NB4 (cell line): ENCODE measurements at regions not wholly inside any gene's neighbourhood (a gene's known extent, or its start where the extent isn't known, plus 50 kb on each side); places are given as distances from the start of the nearest gene placed in this dataset.

Experiments
- MYC ChIP-seq: IDR thresholded peaks from 2 replicates; pipeline ENCODE4 v1.6.1; 2011; ENCODE audit warnings: low read depth, low read length
- POLR2A ChIP-seq: IDR thresholded peaks from 2 replicates; pipeline ENCODE4 v1.6.1; 2011; ENCODE audit warnings: mild to moderate bottlenecking; ENCODE audit not compliant: insufficient read length; ENCODE audit errors: extremely low read depth
- TF ChIP-seq, protein P1 (sequence below): IDR thresholded peaks from 2 replicates; pipeline ENCODE4 v1.6.1; 2011; ENCODE audit warnings: low read depth, low read length
- TF ChIP-seq, protein P2 (sequence below): IDR thresholded peaks from one replicate; pipeline ENCODE4 v1.5.1; 2012; ENCODE audit warnings: low read depth, low read length

DNA sequence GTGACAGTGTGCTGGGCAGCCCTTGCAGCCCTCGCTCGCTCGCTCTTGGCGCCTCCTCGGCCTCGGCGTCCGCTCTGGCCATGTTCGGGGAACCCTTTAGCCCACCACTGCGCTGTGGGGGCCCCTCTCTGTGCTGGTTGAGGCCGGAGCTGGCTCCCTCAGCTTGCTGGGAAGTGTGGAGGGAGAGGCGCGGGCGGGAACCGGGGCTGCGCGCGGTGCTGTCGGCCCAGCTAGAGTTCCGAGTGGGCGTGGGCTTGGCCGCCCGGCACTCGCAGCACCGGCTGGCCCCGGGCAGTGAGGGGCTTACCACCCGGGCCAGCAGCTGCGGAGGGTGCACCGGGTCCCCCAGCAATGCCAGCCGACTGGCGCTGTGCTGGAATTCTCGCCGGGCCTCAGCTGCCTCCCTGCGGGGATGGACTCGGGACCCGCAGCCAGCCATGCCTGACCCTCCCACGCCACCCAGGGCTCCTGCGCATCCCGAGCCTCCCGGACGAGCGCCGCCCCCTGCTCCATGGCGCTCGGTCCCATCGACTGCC lies 770.1 kb upstream of the GALNTL6 start:
- TF ChIP-seq, protein P1, sequence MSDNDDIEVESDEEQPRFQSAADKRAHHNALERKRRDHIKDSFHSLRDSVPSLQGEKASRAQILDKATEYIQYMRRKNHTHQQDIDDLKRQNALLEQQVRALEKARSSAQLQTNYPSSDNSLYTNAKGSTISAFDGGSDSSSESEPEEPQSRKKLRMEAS: no peak
- TF ChIP-seq, protein P2, sequence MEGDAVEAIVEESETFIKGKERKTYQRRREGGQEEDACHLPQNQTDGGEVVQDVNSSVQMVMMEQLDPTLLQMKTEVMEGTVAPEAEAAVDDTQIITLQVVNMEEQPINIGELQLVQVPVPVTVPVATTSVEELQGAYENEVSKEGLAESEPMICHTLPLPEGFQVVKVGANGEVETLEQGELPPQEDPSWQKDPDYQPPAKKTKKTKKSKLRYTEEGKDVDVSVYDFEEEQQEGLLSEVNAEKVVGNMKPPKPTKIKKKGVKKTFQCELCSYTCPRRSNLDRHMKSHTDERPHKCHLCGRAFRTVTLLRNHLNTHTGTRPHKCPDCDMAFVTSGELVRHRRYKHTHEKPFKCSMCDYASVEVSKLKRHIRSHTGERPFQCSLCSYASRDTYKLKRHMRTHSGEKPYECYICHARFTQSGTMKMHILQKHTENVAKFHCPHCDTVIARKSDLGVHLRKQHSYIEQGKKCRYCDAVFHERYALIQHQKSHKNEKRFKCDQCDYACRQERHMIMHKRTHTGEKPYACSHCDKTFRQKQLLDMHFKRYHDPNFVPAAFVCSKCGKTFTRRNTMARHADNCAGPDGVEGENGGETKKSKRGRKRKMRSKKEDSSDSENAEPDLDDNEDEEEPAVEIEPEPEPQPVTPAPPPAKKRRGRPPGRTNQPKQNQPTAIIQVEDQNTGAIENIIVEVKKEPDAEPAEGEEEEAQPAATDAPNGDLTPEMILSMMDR: no peak
- no peak for TF ChIP-seq MYC
- TF ChIP-seq POLR2A: no peak
